Cardiac muscle cell (in vitro differentiated cells and primary cell): ENCODE measurements at regions not wholly inside any gene's neighbourhood (a gene's known extent, or its start where the extent isn't known, plus 50 kb on each side); places are given as distances from the start of the nearest gene placed in this dataset.

Experiments
- DNase-seq, 2 donors: peaks; one replicate each; pipeline versions ENCODE4 v3.0.0 to v3.0.0-alpha.2; 2010 to 2017; ENCODE audit warnings: low read depth in 1 of 2, low spot score in 1 of 2
- H3K27ac ChIP-seq: fragments of 200-600 bp; sonication (generic); 2 replicates; pipeline ENCODE4 v1.5.1; 2016
- H3K27me3 ChIP-seq: fragments of 200-600 bp; sonication (generic); 2 replicates; pipeline ENCODE4 v1.6.0; 2016; ENCODE audit warnings: control low read depth
- H3K36me3 ChIP-seq: fragments of 200-600 bp; sonication (generic); 2 replicates; pipeline ENCODE4 v1.5.1; 2016; ENCODE audit warnings: control low read depth
- H3K4me1 ChIP-seq: fragments of 200-600 bp; sonication (generic); 2 replicates; pipeline ENCODE4 v1.8.1; 2017; ENCODE audit warnings: low read depth, mild to moderate bottlenecking, mixed run types
- H3K4me3 ChIP-seq: fragments of 200-600 bp; sonication (generic); 2 replicates; pipeline ENCODE4 v1.5.1; 2016; ENCODE audit warnings: mild to moderate bottlenecking
- H3K9me3 ChIP-seq: fragments of 200-600 bp; sonication (generic); 2 replicates; pipeline ENCODE4 v1.5.1; 2017; ENCODE audit warnings: low read depth, mild to moderate bottlenecking, control low read depth
- CTCF ChIP-seq: IDR thresholded peaks from 2 replicates; pipeline ENCODE4 v1.5.1; 2012; ENCODE audit warnings: low read depth, mild to moderate bottlenecking, low read length

DNA sequence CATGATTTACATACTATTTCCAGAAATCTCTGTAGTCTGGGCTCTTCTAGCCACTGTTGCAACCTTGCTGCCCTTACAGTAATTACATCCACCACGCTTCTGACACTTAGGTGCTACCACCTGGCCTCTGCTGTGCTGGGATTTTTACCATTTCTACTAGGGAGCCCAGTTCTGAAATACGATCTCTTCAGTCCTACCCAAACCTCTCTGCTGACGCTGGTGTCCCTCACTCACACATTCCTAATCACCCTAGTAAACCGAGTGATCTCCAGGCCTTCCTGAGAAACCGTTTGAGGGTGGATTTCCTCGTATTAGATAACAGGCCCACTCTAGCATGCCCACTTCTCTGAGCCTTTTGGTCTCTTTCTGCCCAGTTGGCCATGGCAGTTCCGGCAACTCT, 588.9 kb upstream of the CADM1 start:
- Histone ChIP-seq H3K36me3 (no peaks in the 10 kb centered on the region), H3K4me3 (no peak overlapping the region), H3K27ac (no peak overlapping the region), H3K9me3 (no peaks in the 10 kb centered on the region), H3K4me1 (peaks cover 11% of the 10 kb centered on the region), H3K27me3 (no peaks in the 10 kb centered on the region)
- DNase-seq: no peak
- no peak for TF ChIP-seq CTCF

DNA sequence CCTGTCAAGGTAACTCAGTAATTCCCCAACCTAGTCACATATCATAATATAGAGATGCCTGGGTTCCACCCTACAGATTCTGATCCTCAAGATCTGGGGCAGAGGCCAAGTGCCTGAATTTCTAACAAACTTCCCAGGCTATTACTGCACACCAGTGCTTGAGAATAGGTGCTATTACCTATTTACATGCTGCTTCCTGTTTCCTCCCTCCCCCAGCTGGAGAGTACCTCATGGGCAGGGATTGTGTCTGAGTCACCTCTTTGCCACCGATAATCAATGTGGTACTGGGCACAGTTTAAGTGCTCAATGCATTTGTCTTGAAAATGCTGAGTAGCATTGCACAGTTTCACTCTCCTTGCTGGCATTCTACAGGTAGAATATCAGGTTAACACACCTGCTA, 582.2 kb upstream of the CADM1 start:
- DNase-seq: no peak
- H3K4me3 ChIP-seq: no peak overlapping the region
- no peaks in the 10 kb centered on the region for H3K36me3 ChIP-seq
- H3K27ac ChIP-seq: no peak overlapping the region
- H3K27me3 ChIP-seq: no peaks in the 10 kb centered on the region
- TF ChIP-seq CTCF: no peak
- H3K4me1 ChIP-seq: no peaks in the 10 kb centered on the region
- H3K9me3 ChIP-seq: no peaks in the 10 kb centered on the region

DNA sequence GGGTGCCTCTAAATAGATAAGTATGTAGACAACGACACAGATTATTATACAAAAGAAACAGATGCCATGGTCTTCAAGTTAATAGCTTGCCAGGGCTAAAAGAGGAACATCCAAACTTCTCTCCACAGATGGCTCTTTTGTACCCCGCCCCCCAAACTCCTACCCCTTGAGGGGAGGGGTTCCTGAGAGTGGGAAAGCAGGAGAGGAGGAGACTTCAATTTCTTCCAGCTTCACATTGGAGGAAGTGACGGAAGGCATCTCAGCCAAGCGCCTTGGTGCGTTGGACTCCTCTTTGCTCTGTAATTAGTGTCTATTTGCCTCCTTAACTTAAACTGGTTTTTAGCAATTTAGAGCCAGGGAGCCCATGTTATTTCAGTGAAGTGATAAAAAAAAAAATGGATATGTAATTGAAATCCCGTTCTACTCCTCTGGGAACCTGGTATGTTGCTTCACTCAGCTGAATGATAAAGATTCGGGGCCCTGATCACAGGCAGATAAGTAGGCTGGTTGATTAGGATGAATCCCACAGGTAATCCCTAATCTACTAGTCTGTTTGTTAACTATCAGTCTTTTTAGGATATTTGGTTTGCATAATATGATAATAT, 580.9 kb upstream of the CADM1 start:
- H3K4me1 ChIP-seq: no peaks in the 10 kb centered on the region
- no peak for DNase-seq
- TF ChIP-seq CTCF: no peak
- no peak overlapping the region for H3K4me3 ChIP-seq
- H3K27me3 ChIP-seq: no peaks in the 10 kb centered on the region
- no peak overlapping the region for H3K27ac ChIP-seq
- no peaks in the 10 kb centered on the region for H3K36me3 ChIP-seq
- no peaks in the 10 kb centered on the region for H3K9me3 ChIP-seq

DNA sequence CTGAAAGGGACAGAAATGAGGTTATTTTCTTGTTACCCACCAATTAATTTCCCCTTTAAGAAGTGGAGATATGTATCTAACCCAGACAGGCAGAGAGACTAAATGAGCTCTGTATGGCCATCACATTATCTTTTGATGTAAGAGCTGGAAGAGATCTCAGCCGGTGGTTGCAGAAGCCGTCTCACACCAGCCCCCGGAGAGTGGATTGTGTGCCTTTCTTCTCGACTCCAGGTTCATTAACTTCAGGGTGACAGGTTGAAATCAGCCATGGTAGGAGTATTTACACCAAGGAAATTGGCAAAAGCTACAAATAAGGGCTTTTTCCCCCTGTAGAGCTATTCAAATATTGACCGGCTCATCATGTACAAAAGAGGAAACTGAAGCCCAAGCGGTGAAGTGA, 580.3 kb upstream of the CADM1 start:
- TF ChIP-seq CTCF: no peak

DNA sequence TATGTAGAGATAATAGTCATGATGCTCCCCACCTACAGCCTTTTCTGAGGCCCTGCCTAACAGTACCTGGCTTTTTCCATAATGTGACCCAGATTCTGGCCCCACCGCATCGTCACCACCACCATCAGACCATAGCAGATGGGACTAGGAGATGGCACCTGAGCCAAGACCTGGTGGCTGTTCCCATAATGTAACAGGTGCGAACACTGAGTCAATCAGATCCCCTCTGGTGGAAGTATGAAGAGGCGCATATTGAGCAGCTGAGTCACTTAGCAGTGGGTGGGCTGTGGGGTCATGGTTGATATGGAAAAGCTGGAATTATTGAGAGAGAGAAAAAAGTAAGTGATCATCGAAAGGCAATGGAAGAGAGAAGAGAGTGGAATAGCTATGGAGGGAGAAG, 578.0 kb upstream of the CADM1 start:
- TF ChIP-seq CTCF: no peak
- Histone ChIP-seq H3K4me3 (no peak overlapping the region), H3K27me3 (no peaks in the 10 kb centered on the region), H3K36me3 (no peaks in the 10 kb centered on the region), H3K4me1 (no peaks in the 10 kb centered on the region), H3K27ac (no peak overlapping the region), H3K9me3 (no peaks in the 10 kb centered on the region)
- no peak for DNase-seq

More for the DNA sequence above, 580.3 kb upstream of the CADM1 start:
- Histone ChIP-seq H3K27me3 (no peaks in the 10 kb centered on the region), H3K4me1 (no peaks in the 10 kb centered on the region), H3K27ac (no peak overlapping the region), H3K36me3 (no peaks in the 10 kb centered on the region), H3K4me3 (no peak overlapping the region), H3K9me3 (no peaks in the 10 kb centered on the region)
- no peak for DNase-seq

DNA sequence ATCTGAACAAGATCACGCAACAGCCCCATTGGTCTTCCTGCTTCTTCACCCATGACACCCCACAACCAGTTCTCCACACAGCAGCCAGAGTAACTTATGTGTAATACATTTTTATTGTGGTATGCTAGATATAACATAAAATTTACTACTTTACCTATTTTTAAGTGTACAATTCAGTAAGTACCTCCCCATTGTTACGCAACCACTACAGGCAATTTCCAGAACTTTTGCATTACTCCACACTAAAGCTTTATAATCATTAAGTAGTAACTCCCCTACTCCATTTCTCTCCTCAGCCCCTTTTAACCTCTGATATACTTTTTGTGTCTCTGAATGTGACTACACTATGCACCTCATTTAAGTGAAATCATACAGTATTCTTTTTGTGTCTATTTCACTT, 575.4 kb upstream of the CADM1 start:
- no peaks in the 10 kb centered on the region for H3K9me3 ChIP-seq
- DNase-seq: no peak
- peaks cover 4% of the 10 kb centered on the region for H3K4me1 ChIP-seq
- no peaks in the 10 kb centered on the region for H3K27me3 ChIP-seq
- H3K4me3 ChIP-seq: no peak overlapping the region
- no peak overlapping the region for H3K27ac ChIP-seq
- no peak for TF ChIP-seq CTCF
- H3K36me3 ChIP-seq: no peaks in the 10 kb centered on the region
